ENCODE measurements at regions not wholly inside any gene's neighbourhood (a gene's known extent, or its start where the extent isn't known, plus 50 kb on each side); places are given as distances from the start of the nearest gene placed in this dataset.

DNA sequence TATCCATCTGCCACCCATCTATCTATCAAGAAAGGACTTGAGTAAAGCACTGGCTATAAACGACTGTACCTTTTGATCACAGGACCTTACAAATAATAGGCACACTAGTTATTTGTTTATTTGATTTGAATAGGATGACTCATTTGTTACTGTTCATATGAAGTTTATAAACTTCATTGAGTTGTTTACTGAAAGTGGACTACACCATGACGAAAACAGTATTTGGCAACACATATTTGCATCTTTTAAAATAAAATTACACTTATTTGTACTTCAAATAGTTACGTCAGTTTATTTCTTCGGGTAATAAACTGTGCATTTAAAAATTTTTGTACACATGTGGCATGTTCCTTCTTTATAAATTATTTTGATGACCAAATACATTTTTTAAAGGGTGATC lies 133.0 kb downstream of the OGFRL1 start:
- TF ChIP-seq YY1 (IDR thresholded peaks at IDR 0.05; ENCODE audit: insufficient read depth, insufficient read length) (no peak), ZNF274 (IDR thresholded peaks at IDR 0.05; ENCODE audit: low read depth, low read length) (no peak), SUZ12 (IDR thresholded peaks at IDR 0.05; ENCODE audit: extremely low read depth, insufficient read depth, insufficient read length) (no peak)

All from NT2/D1 (cell line).